Fibroblast of lung (primary cell): ENCODE measurements at regions not wholly inside any gene's neighbourhood (a gene's known extent, or its start where the extent isn't known, plus 50 kb on each side); places are given as distances from the start of the nearest gene placed in this dataset.

Source experiments
- DNase-seq, 2 donors: peaks; one replicate each; pipeline versions ENCODE4 v3.0.0 to v3.0.0-alpha.2; 2010; ENCODE audit warnings: low read depth in 2 of 2
- H2AFZ ChIP-seq: 2 replicates; pipeline ENCODE4 v1.5.1; 2012; ENCODE audit warnings: low read length, control low read depth, inconsistent platforms
- H3K27ac ChIP-seq: 2 replicates; pipeline ENCODE4 v1.5.1; 2011; ENCODE audit warnings: low read length, control low read depth; ENCODE audit not compliant: insufficient read depth
- H3K27me3 ChIP-seq: 2 replicates; pipeline ENCODE4 v1.5.1; 2011; ENCODE audit warnings: mild to moderate bottlenecking, low read length; ENCODE audit not compliant: control insufficient read depth, insufficient read depth
- H3K36me3 ChIP-seq: 2 replicates; pipeline ENCODE4 v1.5.1; 2011; ENCODE audit warnings: low read length; ENCODE audit not compliant: control insufficient read depth, insufficient read depth
- H3K4me1 ChIP-seq: 2 replicates; pipeline ENCODE4 v1.5.1; 2011; ENCODE audit warnings: low read length; ENCODE audit not compliant: control insufficient read depth, insufficient read depth; ENCODE audit errors: extremely low read depth
- H3K4me2 ChIP-seq: 2 replicates; pipeline ENCODE4 v1.5.1; 2011; ENCODE audit warnings: low read length, control low read depth; ENCODE audit not compliant: insufficient read depth; ENCODE audit errors: extremely low read depth
- H3K4me3 ChIP-seq, 4 experiments: fragments of 200-600 bp in 1 of 4; sonication (generic) in 1 of 4; replicated peaks in 1 of 4; 2 replicates each; pipeline ENCODE4 v1.5.1; 2011 to 2016; ENCODE audit warnings: low read length in 4 of 4, low read depth in 3 of 4, mild to moderate bottlenecking in 3 of 4, control low read depth in 2 of 4, inconsistent platforms in 1 of 4, mixed read lengths in 1 of 4; ENCODE audit not compliant: insufficient read depth in 1 of 4; ENCODE audit errors: control extremely low read depth in 1 of 4
- H3K79me2 ChIP-seq: 2 replicates; pipeline ENCODE4 v1.5.1; 2012; ENCODE audit warnings: mild to moderate bottlenecking, low read length, inconsistent platforms; ENCODE audit not compliant: control insufficient read depth, insufficient read depth
- H3K9ac ChIP-seq: 2 replicates; pipeline ENCODE4 v1.5.1; 2011; ENCODE audit warnings: mild to moderate bottlenecking, low read length, control low read depth; ENCODE audit not compliant: insufficient read depth
- H3K9me3 ChIP-seq: 2 replicates; pipeline ENCODE4 v1.5.1; 2012; ENCODE audit warnings: low read depth, low read length; ENCODE audit not compliant: control insufficient read depth, insufficient read depth
- H4K20me1 ChIP-seq: 2 replicates; pipeline ENCODE4 v1.5.1; 2011; ENCODE audit warnings: low read length; ENCODE audit not compliant: control insufficient read depth, insufficient read depth; ENCODE audit errors: extremely low read depth
- EZH2 ChIP-seq: IDR thresholded peaks from 2 replicates; pipeline ENCODE4 v1.5.1; 2012; ENCODE audit warnings: low read length, control low read depth, mild to moderate bottlenecking; ENCODE audit errors: missing control alignments
- TF ChIP-seq, protein P1 (sequence below), 2 donors: IDR thresholded peaks in 1 of 2; conservative IDR thresholded peaks in 1 of 2; 1 replicate in 1 of 2; 2 replicates in 1 of 2; pipeline ENCODE4 v1.5.1; 2011 to 2012; ENCODE audit warnings: low read length in 2 of 2, control low read depth in 1 of 2, inconsistent platforms in 1 of 2, low read depth in 1 of 2, mild to moderate bottlenecking in 1 of 2

DNA sequence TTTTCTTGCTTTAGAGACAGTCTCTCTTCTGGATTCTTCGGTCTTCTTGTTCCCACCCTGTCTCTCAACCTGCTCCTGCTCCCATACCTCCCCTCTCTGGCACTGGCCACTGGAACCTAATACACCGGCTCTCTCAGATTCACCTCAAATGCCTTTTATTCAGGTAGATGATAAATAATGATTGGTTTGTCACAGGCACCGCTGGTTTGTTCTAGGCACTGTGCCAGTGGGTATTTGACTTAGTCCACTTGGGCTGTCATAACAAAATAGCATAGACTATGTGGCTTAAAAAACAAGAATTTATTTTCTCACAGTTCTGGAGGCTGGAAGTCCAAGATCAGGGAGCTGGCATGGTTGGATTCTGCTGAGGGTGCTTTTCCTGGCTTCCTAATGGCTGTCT is 278.2 kb upstream of the STT3B start:
- H2AFZ ChIP-seq, result no peak overlapping the region
- TF ChIP-seq, protein P1, sequence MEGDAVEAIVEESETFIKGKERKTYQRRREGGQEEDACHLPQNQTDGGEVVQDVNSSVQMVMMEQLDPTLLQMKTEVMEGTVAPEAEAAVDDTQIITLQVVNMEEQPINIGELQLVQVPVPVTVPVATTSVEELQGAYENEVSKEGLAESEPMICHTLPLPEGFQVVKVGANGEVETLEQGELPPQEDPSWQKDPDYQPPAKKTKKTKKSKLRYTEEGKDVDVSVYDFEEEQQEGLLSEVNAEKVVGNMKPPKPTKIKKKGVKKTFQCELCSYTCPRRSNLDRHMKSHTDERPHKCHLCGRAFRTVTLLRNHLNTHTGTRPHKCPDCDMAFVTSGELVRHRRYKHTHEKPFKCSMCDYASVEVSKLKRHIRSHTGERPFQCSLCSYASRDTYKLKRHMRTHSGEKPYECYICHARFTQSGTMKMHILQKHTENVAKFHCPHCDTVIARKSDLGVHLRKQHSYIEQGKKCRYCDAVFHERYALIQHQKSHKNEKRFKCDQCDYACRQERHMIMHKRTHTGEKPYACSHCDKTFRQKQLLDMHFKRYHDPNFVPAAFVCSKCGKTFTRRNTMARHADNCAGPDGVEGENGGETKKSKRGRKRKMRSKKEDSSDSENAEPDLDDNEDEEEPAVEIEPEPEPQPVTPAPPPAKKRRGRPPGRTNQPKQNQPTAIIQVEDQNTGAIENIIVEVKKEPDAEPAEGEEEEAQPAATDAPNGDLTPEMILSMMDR (conservative IDR thresholded peaks at IDR 0.05 in 1 of 2, IDR thresholded peaks at IDR 0.05 in 1 of 2; ENCODE audit: low read depth in 1 of 2, low read length in 2 of 2), result no peak
- TF ChIP-seq EZH2, result no peak
- H3K79me2 ChIP-seq, result no peaks in the 10 kb centered on the region
- H4K20me1 ChIP-seq, result no peaks in the 10 kb centered on the region
- no peaks in the 10 kb centered on the region for H3K4me1 ChIP-seq
- H3K27ac ChIP-seq, result no peak overlapping the region
- H3K36me3 ChIP-seq, result no peaks in the 10 kb centered on the region
- H3K9me3 ChIP-seq, result no peaks in the 10 kb centered on the region
- H3K4me2 ChIP-seq, result no peak overlapping the region
- no peak overlapping the region for H3K9ac ChIP-seq
- no peaks in the 10 kb centered on the region for H3K27me3 ChIP-seq
- no peak for DNase-seq
- no peak overlapping the region for H3K4me3 ChIP-seq

DNA sequence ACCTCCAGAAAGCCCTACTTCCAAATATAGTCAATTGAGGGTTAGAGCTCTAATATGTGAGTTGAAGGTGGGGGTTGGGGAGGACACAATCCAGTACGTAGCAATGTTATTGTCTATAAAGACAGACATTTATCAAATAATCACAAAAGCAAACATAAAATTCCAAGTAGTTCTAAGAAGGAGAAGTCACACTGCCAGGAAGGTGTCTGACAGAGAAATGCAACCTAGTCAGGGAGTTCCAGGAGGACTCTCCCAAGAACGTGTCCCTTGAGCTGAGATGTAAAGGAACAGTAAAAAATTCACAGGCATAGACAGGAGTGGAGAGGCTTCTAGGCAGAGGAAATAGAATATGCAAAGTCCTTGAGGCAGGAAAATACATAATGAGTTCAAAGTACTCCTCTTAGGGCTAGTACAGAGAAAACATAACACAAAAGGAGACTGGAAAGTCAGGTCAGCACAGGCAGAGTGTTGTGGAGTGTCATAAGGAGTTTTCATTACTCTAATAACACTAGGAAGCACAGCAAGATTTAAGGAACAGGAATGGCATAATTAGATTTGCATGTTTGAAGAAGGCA is 277.6 kb upstream of the STT3B start:
- Histone ChIP-seq H3K79me2 (no peaks in the 10 kb centered on the region), H4K20me1 (no peaks in the 10 kb centered on the region), H3K4me1 (no peaks in the 10 kb centered on the region), H2AFZ (no peak overlapping the region), H3K4me3 (no peak overlapping the region), H3K36me3 (no peaks in the 10 kb centered on the region), H3K9ac (no peak overlapping the region), H3K4me2 (no peak overlapping the region), H3K27me3 (no peaks in the 10 kb centered on the region), H3K27ac (no peak overlapping the region), H3K9me3 (no peaks in the 10 kb centered on the region)
- no peak for DNase-seq
- no peak for TF ChIP-seq EZH2
- TF ChIP-seq, protein P1 (conservative IDR thresholded peaks at IDR 0.05 in 1 of 2, IDR thresholded peaks at IDR 0.05 in 1 of 2; ENCODE audit: low read depth in 1 of 2, low read length in 2 of 2), result no peak

DNA sequence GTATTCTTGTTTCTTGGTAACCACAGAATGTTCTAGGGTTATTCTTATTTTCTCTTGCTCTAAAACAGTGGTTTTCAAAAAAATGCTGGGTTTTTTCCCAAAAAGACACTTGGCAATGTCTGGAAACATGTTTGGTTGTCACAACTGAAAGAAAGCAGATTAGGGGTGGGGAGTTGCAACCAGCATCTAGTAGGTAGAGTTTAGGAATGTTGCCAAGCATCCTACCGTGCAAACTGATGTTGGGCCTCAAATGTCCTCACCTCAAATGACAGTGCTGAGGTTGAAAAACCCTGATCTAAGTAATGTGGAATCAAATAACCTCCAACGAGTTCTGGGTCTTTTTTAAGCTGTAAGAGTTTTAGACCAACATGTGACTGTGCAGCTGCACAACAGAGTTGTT is 270.5 kb upstream of the STT3B start:
- TF ChIP-seq EZH2, result no peak
- TF ChIP-seq, protein P1 (conservative IDR thresholded peaks at IDR 0.05 in 1 of 2, IDR thresholded peaks at IDR 0.05 in 1 of 2; ENCODE audit: low read depth in 1 of 2, low read length in 2 of 2), result no peak
- Histone ChIP-seq H3K27me3 (no peaks in the 10 kb centered on the region), H3K9ac (no peak overlapping the region), H3K79me2 (no peaks in the 10 kb centered on the region), H4K20me1 (no peaks in the 10 kb centered on the region), H3K4me3 (no peak overlapping the region), H3K36me3 (no peaks in the 10 kb centered on the region), H3K4me2 (no peak overlapping the region), H3K27ac (no peak overlapping the region), H3K9me3 (no peaks in the 10 kb centered on the region), H2AFZ (no peak overlapping the region), H3K4me1 (no peaks in the 10 kb centered on the region)
- no peak for DNase-seq
